Dedifferentiated amniotic fluid mesenchymal stem cell (primary cell): ENCODE measurements at regions not wholly inside any gene's neighbourhood (a gene's known extent, or its start where the extent isn't known, plus 50 kb on each side); places are given as distances from the start of the nearest gene placed in this dataset.

Experiments
- DNase-seq: peaks from one replicate; pipeline ENCODE4 v3.0.0-alpha.2; 2016; ENCODE audit errors: extremely low spot score

DNA sequence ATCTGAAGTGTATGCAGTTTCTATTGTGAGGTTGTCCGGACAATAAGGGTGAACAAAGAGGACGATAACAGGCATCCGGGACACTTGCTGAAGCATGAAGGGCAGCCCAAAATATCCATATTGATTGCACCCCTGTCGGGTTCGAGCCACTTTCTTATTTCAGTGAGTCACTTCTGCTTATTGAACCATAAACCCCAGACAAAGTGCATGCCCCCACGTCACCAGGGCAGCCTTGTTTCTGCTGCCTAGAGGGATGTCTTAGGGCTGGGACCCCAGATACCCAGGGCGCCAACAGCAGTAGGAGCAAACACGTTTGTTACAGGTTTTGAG is 175.3 kb upstream of the LYZL1 start:
- DNase-seq, result no peak

DNA sequence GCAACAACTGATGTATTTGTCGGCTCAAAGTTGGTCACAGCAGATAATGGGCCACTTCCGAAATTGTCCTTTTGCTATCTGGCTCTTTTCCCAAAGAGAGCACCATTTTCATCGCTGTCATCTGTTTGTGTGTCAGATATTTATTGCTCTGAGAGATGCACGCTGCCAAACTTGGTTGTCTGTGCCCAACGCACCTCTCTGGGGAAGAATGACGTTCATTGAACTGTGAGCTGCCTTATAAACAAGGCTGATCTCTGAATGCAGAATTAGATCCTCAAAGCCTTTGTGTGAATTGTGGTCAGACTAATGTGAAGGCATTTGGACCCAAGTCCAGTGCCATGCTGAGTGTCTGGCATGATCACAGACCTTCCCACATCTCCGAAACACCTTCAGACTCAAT is 174.7 kb upstream of the LYZL1 start:
- DNase-seq, result no peak

DNA sequence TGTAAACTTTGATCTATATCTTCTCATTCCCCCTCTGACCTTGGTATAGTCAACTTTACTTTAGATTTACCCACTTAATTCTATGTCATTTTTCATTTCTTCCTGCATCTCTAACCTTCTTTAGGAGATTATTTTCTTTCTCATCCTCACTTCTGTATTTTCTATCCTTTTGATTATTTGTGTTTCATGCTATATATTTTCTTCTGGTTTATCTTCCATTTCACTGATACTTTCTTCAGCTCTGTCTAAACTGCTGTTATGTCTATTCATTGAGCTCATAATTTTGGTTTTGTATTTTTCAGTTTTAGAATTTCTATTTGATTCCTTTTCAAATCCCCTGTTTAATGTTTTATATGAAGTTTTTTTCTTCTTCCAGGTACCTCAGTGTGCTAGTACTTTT is 171.1 kb upstream of the LYZL1 start:
- DNase-seq, result no peak

DNA sequence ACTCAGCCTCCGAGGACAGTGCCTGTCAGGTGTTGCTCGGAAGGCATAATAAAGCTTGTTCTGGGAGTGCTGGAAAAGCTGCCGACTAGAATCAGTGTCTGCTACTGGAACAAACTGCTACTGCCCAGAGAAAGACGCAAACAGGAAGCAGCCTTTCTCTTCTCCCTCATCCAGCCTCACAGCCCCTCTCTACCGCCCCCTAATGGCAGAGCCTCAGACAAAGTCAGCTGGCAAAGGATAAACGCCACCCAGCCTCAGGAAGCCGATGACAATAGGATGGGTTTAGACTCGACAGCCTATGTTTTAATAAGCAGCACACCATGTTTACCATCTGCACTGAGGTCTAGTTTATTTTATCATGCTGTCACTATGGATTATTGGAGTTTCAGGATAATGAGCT is 169.5 kb upstream of the LYZL1 start:
- DNase-seq, result no peak

DNA sequence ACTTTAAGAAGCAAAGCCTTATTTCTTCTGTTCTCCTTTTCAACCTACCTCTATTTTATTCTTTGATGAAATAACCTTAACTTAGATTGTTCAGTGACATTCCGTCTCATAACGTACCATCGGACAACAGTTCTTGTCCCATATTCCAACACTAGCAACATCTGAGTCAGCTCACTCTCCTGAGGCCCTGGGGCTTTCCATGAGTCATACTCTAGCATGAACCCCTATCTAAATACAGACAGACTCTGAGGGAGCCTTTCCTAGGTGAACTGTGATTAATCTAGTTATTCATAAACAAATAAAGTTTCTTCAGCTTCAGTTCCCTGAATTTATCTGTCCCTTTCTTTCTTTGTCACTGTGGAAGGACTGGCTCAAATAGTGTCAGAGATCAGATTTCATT is 168.7 kb upstream of the LYZL1 start:
- DNase-seq, result peak; percentile 71

DNA sequence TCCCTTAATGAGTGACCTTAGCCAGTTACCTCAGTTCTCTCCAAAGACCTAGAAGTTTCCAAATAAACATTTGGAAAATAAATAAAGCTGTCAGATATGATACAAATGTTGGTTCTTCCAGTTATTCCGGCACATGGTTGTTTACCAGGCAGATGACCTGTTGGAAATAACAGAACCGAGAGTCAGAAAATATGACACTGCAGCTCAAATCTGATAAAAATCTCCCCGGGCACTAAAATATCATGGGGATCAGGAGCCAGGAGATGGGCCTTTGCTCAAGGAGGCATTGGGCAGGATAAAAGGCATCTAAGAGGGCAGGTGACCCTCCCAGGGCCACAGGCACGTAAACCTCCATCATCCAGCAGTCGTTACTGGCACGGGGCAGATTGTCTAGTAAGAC is 164.0 kb upstream of the LYZL1 start:
- DNase-seq, result no peak

DNA sequence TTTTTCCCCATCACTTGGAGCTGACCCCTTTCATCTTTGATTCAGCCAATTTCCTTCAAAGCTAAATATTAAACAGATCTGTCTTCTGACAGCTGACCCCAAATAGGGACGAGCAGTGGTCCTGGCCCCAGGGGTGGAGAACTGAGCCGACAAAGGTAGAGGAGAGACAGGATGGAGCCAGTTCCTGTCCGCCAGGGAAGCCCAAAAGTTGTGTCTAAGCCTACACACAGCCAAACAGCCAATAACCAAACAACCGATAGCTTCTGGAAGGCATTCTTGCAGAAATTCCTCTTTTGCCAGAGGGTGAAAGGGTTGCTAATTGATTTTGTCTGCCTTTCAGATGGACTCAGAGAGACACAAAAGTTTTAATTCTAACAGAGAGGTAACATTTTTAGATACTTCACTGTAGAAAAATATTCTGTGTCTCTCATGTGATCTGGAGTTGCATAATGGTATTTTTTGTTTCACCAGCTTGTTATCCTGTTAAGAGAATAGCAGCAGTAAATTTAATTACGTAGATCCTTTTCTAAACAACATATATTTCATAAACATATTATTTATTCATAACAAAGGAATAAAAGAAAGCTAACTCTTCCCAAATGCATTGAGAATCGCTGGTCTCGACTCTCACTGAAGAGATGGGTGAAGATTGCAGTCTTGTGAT is 161.7 kb upstream of the LYZL1 start:
- DNase-seq, result no peak

DNA sequence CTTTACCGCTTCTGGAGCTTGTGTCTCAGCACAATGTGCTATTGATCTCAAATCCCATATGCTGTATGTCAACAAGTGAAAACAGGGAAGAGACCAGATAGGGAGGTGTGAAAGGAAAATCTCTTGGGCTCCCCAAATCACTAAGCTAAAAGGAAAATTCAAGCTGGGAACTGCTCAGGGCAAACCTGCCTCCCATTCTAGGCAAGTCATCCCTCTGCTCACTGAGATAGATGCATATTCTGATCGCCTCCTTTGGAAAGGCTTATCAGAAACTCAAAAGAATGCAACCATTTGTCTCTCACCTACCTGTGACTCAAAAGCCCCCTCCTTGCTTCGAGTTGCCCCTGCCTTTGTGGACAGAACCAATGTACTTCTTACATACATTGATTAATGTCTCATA is 161.1 kb upstream of the LYZL1 start:
- DNase-seq, result no peak

DNA sequence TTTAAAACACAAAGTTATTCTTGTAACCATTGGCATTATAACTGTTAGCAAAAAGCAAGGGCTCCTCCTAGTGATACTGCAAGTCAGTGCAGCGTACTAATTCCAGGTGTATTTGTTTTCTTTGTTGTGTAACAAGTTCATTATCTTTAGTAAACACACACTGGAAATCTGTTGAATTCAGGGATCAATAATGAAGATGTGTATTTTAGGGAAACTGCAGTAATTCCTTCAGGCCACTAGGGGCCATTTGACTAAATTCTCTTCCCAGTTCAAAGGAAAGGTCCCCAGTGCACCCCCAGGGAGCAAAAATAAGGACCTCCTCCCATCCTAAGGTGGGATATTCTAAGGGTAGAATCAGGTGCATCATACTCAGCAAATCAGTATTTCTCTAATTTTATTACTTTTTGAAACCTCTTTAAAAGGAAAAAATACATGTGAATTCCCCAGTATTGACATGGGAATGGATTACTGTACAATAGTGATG is 158.6 kb upstream of the LYZL1 start:
- DNase-seq, result peak; percentile 61

DNA sequence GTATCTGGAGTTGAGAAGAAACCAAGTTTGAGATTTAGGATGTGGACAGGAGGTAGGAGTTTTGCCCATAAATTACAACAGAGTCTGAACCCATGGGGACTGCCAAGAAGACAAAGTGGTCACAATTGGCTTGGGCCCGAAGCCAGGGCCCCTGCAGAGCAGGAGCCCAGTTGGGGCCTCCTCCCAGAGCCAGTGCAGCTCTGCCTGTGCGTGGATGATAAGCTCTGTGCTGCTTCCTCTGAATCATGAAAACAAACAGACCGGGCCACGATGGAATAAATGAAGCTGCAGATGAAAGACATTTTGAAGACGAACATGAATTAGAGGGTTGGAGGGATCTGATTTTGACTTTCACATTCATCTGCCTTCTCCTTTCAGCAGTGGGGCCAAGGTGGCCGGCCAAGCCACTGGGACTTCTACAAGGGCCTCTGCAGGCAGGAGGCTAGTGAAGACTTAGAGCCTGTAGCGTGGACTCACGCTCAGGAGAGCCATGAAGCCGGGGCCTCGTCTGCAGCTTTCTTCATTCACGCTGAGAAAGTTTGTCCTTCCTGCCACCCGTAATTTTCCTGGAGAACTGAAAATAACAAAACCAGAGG is 156.8 kb upstream of the LYZL1 start:
- DNase-seq, result no peak

DNA sequence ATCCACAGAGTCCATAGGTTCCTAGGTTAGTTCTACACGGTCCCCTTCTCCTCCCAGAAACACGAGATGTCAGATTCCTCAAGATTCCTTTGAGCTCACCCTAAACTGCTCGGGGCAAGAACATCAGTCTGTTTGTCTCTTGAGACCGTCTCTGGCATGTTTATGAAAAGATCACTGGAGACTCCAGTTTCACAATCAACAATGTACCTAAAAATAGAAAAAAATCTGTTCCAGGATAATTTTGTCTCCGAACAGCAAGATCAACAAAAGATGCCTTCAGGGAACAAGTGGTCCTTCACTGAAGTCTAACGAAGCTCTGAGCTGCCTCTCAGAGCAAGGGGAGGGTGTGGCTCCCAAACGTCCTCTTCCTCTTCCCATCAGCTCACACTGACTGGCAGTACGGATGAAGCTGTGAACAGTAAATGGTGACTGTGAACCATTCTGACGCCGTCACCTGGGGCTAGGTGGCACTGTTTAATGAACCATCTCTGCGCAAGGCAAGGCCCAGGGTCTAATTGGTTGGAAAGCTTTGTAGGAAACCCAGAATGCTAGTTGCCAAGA is 156.2 kb upstream of the LYZL1 start:
- peak; percentile 40 for DNase-seq

DNA sequence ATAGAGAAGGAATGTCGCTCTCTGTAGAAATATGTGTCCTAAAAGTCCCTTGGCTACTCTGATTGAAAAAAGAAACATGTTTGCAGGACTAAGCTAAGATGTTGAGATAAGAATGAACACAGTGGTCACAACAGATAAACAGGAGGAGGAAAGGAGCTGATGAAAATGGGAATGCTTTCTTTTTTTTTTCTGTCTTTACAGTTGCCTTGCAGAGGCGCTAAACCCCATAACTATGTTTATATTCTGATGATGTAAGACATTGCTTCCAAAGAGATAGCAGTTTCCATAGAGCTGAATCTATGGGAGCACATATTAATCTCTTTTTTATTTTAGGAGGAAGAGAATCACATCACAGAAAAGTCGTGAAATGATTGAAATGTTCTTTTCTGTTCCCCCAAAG is 153.5 kb upstream of the LYZL1 start:
- no peak for DNase-seq

DNA sequence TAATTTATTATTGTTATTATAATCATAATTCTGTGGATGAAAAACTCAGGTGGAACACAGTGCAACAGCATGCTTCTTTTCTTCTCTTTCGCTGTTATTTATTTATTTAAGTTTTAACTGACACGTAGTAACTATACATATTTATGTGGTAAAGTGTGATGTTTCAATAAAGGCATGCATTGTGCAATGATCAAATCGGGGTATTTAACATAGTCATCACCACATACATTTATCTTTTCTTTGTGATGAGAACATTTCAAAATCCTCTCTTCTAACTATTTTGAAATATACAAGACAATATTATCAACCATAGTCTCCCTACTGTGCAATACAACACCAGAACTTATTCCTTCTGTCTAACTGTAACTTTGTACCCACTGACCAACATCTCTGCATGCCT is 152.5 kb upstream of the LYZL1 start:
- DNase-seq, result no peak

DNA sequence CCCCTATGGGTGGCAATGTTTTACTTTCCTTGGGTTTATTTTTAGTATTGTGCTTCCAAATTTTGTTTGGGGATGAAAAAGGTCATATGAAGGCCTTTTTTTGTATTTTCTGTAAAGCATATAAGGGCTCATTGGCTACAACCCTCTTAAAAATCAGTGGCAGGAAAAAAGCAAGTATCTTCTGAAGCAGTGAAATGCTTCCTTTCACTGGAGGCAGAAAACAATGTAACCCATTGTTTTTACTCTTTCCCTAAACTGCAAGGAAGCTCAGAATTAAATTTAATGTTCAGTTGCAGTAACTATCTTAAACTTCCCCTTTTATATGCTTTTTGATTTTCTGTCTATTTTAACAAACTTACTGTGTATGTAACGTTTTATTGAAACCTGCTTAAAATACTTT is 148.7 kb upstream of the LYZL1 start:
- no peak for DNase-seq

DNA sequence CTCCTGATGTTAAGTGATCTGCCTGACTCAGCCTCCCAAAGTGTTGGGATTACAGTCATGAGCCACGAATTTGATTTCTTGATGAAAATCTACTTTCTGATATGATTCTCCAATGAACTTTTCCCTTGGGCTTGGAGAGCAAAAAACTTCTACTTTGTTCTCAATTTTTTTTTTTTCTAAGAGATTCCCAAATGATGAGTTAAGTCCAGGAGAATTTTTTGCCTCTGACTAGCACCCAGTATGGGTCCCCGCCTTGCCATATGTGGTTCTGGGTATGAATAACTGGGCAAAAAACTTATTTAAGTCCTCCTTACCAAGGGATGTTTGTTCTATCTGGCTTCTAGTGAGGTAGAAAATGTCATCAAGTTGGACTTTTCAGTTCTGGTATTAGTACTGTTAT is 147.9 kb upstream of the LYZL1 start:
- DNase-seq, result peak; percentile 93

DNA sequence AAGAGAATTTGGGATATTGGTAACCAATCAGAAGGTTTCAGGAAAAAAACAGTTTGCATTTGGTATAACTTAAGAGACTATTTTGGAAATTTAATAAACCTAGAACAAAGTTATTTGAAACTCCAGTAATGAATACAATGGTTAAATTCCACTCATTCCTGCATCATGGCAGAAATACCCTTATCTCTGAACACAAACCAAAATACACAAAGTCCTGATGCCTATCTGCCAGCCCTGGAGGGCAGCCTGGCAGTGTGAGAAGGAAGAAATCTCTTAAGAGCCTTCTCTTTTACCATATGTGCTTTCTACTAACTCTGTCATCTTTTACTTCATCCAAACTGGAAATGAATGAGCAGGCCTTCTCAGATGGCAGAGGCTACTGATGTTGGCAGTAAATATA is 147.1 kb upstream of the LYZL1 start:
- peak; percentile 56 for DNase-seq

DNA sequence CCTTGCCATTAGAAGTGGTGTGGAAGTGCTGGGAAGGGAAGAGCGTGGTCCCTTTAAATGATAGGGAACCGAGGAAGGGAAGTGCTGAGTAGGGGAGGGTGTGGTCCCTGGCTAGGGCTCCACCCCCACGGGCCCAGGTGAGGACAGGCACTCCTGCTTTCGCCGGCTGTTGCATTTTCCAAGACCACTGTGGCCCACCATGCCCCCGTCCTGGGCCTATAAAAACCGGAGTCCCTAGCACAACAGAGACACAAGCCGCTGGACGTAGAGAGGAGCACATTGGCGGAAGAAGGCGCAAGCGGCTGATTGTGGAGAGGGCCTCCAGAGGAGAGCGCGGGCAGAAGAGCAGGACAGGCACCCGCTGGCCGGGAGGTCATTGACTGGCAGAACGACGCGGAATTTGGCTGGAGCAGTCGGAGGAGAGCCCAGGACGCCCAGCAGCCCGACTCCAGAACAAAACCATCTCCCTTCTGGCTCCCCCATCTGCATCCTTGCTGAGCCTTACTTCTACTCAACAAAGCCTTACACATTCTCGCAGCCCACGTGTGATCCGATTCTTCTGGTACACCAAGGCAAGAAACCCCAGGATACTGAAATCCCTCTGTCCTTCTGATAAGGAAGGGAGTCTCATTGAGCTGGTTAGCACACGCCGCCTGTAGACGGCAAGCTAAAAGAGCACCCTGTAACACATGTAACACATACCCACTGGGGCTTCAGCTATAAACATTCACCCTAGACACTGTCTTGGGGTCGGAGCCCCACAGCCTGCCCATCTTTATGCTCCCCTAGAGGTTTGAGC is 146.2 kb upstream of the LYZL1 start:
- no peak for DNase-seq

DNA sequence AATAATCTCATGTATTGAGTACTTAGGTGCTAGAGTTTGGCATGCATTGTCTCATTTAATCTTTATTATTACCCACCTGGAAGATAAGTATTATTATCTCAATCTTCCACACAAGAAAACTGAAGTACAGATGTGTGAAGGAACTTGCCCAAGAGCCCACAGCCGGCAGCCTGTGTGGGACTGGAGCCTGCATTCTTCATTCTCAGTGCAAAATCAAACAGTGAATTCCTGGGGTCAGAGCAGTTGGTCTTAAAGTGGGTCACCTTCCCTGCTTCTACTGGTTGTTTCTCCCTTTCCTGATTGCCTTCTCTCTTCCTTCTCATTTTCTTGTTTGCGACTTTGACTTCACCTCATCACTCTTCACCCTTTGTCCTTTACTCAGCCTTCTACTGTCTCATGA is 144.7 kb upstream of the LYZL1 start:
- DNase-seq, result no peak

DNA sequence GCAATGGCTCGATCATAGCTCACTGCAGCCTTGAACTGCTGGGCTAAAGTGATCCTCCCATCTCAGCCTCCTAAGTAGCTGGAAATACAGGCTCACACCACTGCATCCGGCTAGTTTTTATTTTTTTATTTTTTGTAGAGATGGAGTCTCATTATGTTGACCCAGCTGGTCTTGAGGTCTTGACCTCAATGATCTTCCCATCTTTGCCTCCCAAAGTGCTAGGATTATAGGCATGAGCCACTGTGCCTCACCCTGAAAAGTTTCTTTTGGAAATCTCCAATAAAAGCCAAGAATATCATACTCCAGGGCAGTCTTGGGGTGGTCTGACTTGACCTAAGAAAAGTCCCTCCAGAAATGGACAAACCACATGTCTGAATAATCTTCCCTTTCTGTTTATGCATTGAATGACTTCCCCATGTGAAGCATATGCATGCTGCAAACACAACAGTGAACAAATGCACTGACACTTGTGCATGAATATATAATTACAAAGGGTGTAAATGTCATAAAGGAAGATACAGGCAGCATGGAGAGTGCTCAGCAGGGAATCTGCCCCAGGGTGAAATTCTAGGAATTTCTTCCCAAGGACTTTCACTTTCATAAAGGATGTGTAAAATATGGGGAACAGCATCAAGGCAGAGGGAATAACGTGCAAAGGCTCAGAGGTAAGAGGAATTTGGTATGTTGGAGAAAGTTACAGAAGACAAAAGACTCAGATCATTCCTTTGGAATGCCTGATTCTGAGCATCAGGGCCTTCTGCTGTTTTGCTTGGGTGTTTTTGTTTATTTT is 142.4 kb upstream of the LYZL1 start:
- no peak for DNase-seq

DNA sequence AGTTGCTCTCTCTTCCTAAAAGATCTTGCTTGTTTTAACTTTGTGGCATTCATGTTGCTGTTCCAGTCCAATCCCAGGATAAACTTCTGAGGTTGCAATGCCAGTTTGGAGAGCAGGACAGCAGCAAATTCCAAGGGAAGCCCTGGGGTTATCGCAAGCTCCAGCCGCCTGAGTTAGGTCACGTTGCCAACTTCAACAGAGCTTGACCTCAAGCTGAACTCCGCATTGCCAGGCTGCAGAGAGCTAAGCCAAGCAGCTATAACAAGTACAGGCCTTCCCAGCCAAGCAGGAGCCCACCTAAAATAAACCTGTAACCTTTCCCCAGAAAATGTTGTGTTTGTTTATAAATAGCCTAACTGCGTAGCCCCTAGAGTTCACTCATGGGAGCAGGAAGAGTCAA is 138.9 kb upstream of the LYZL1 start:
- DNase-seq, result no peak

DNA sequence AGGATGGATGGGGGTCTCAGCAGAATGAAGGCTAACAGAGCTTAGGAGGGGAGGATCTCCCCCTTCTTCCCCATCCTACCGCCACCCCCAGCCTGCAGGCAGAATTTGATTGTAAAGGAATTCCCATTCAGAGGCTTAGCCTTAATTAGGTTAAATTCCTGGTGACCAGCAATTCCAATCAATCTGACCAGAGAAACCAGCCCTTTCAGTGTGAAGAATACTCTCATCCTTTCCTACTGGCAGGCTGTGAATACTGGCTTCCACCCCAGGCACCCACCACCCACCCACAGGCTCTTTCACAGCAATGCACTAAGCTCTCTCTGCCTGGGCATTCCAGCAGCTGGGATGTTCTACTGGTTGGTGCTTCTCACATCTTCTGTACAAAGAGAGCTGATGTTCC is 137.9 kb upstream of the LYZL1 start:
- no peak for DNase-seq

DNA sequence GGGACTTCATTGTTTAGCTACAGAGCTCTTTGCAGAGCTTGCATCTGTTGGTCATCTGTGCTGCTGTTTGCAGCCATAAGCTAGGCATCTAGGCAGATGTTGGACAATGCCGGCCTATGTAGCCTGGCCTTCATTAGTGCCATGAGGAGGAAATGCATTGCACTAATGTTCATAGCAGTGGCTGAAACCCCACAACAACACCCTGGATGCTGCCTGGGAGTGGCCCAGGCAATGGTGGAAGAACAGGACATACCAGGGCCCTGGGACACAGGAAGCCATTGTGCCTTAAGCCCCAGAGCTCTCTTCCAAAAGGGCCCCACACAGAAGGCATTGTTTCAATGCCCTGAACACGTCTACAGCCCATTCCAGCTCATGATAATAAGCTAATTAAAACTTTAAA is 131.5 kb upstream of the LYZL1 start:
- DNase-seq, result no peak
